Nephron progenitor cell (in vitro differentiated cells): ENCODE measurements at regions not wholly inside any gene's neighbourhood (a gene's known extent, or its start where the extent isn't known, plus 50 kb on each side); places are given as distances from the start of the nearest gene placed in this dataset.

Source experiments
- DNase-seq: peaks from one replicate; pipeline ENCODE4 v3.0.0; 2021
- H3K27ac Mint-ChIP-seq: 2 replicates; pipeline ENCODE4 v1.8.0; 2021; ENCODE audit warnings: mild to moderate bottlenecking, moderate library complexity, mixed read lengths
- H3K27me3 Mint-ChIP-seq: 2 replicates; pipeline ENCODE4 v1.8.0; 2021; ENCODE audit warnings: mild to moderate bottlenecking, low read depth, mixed read lengths; ENCODE audit not compliant: poor library complexity
- H3K36me3 Mint-ChIP-seq: 2 replicates; pipeline ENCODE4 v1.8.0; 2021; ENCODE audit warnings: low read depth, mixed read lengths
- H3K4me1 Mint-ChIP-seq: 2 replicates; pipeline ENCODE4 v1.8.0; 2021; ENCODE audit warnings: mixed read lengths
- H3K4me3 Mint-ChIP-seq: 2 replicates; pipeline ENCODE4 v1.8.0; 2021; ENCODE audit warnings: mild to moderate bottlenecking, moderate library complexity, mixed read lengths
- H3K9me3 Mint-ChIP-seq: 2 replicates; pipeline ENCODE4 v1.8.0; 2021; ENCODE audit warnings: mild to moderate bottlenecking, moderate library complexity, mixed read lengths
- TF ChIP-seq, protein P1 (sequence below): fragments of 200-600 bp; sonication (generic); IDR thresholded peaks from 2 replicates; pipeline ENCODE4 v1.5.0; 2021; ENCODE audit warnings: antibody characterized with exemption

DNA sequence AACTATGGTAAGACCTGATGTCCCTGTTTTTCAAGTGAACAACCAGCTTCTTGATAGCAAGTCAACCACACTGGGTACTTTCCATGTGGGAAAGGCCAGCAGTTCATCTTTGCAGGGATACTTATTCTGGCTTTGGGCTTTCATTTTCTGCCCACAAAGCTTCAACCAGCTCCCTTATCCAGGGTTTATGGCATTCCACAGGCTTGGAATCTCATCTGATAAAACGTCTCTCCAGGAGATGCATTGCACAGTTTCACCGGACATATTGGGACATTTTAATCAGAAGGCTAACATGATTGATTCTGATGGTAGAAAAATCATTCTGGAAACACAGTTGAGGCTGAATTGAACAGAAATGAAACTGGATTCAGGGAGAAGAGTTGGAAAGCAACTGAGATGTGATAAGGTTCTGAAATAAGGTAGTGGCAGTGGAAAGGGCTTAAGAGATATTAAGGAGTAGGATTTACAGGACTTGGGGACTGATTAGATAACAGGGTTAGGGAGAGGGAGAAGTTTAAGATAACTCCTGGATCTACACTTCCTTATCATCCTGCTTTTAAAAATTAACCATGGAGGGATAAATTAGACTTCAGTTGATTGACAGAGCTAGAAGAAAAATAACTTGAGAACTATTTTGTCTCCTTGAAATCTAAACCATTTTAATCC is 195.8 kb upstream of the FBXL7 start:
- Mint-ChIP-seq H3K4me1 (no peaks in the 10 kb centered on the region), H3K27ac (no peak overlapping the region), H3K9me3 (no peaks in the 10 kb centered on the region), H3K36me3 (no peaks in the 10 kb centered on the region), H3K27me3 (peaks cover 8% of the 10 kb centered on the region), H3K4me3 (no peak overlapping the region)
- TF ChIP-seq, protein P1, sequence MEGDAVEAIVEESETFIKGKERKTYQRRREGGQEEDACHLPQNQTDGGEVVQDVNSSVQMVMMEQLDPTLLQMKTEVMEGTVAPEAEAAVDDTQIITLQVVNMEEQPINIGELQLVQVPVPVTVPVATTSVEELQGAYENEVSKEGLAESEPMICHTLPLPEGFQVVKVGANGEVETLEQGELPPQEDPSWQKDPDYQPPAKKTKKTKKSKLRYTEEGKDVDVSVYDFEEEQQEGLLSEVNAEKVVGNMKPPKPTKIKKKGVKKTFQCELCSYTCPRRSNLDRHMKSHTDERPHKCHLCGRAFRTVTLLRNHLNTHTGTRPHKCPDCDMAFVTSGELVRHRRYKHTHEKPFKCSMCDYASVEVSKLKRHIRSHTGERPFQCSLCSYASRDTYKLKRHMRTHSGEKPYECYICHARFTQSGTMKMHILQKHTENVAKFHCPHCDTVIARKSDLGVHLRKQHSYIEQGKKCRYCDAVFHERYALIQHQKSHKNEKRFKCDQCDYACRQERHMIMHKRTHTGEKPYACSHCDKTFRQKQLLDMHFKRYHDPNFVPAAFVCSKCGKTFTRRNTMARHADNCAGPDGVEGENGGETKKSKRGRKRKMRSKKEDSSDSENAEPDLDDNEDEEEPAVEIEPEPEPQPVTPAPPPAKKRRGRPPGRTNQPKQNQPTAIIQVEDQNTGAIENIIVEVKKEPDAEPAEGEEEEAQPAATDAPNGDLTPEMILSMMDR: no peak
- no peak for DNase-seq

GRCh38 chr5:15300141-15300540 is 199.8 kb upstream of the FBXL7 start:
- Mint-ChIP-seq H3K4me1 (no peaks in the 10 kb centered on the region), H3K4me3 (no peak overlapping the region), H3K27ac (no peak overlapping the region), H3K9me3 (no peaks in the 10 kb centered on the region), H3K36me3 (no peaks in the 10 kb centered on the region), H3K27me3 (peaks cover 8% of the 10 kb centered on the region)
- TF ChIP-seq, protein P1: no peak
- no peak for DNase-seq

DNA sequence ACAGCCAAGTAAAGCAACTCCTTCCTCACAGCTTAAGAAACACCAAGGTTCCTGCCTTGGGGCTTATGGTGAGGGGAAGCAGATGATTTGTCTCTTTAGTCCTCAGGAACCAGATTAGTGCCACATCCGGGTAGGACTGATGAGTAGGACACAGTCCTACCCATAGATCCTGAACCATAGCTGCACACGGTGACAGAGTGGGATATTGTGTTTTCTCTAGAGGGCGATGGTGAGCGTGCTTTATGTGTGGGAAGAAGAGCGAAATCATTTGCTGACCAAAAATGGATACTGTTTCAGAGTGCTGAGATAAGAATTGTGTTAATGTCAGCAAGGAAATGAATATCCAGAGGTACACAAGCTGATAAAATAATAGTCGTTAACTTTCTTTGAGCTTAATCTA is 209.0 kb upstream of the FBXL7 start:
- Mint-ChIP-seq H3K27me3 (peaks cover 8% of the 10 kb centered on the region), H3K4me3 (no peak overlapping the region), H3K9me3 (peaks cover 30% of the 10 kb centered on the region), H3K27ac (no peak overlapping the region), H3K4me1 (peaks cover 7% of the 10 kb centered on the region), H3K36me3 (no peaks in the 10 kb centered on the region)
- DNase-seq: no peak
- TF ChIP-seq, protein P1: no peak

DNA sequence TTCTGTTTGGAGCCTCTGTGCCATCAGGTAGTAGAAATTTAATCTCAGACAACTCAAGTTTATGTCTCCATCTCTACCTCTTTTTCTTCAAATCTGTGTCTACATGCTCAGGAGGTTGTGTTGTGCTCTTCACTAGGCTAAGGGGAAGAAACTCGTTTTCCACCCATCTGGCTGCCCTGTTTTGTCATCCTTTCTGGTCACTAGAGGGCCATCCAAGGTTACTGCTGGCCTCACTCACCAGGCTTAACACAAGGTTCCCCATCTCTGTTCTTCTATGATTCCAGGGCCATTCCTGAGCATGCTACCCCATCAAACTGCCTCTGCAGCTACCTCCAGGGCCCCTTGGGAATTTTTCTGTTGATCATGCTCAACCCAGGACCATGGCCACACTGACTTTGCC is 213.3 kb upstream of the FBXL7 start:
- no peak overlapping the region for H3K4me3 Mint-ChIP-seq
- peaks cover 5% of the 10 kb centered on the region for H3K27me3 Mint-ChIP-seq
- H3K27ac Mint-ChIP-seq: no peak overlapping the region
- H3K36me3 Mint-ChIP-seq: no peaks in the 10 kb centered on the region
- no peak for DNase-seq
- TF ChIP-seq, protein P1: no peak
- H3K9me3 Mint-ChIP-seq: peaks cover 9% of the 10 kb centered on the region
- H3K4me1 Mint-ChIP-seq: peaks cover 7% of the 10 kb centered on the region

DNA sequence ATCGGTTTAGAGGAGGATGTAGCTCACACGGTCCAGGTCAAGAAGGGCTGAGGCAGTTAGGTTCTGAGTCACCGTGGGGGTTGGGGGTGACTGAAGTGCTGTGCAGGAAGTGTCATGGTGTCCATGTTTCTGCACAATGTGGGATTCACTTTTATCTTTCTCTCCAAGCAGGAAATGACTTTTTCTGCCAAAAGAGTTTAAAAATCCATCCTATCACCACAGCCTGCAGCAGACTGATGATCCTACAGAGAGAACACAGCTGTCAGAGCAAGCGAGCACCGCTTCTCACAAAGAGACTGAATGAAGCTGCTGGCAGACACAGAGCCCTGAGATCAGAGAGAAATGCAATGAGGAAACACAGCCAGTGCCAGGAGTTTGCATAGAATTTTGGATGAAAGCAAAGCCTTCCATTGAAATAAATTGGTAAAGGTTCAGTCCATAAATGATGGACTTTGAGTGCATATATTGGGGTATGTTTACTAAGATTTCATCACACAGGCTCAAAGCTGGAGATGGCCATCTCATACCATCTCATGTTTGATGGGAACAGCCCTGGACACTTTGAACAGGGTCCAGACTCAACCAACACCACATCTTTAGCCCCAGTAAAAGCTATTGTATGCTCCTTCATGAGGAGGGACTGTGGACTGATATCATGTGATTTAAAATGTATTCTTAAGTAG is 213.9 kb upstream of the FBXL7 start:
- H3K36me3 Mint-ChIP-seq: no peaks in the 10 kb centered on the region
- no peak for DNase-seq
- peaks cover 7% of the 10 kb centered on the region for H3K4me1 Mint-ChIP-seq
- H3K27ac Mint-ChIP-seq: no peak overlapping the region
- no peak overlapping the region for H3K4me3 Mint-ChIP-seq
- TF ChIP-seq, protein P1: no peak
- peaks cover 5% of the 10 kb centered on the region for H3K27me3 Mint-ChIP-seq
- H3K9me3 Mint-ChIP-seq: peaks cover 3% of the 10 kb centered on the region

GRCh38 chr5:15284706-15285105 is 215.3 kb upstream of the FBXL7 start:
- Mint-ChIP-seq H3K27ac (no peak overlapping the region), H3K27me3 (peaks cover 5% of the 10 kb centered on the region), H3K4me3 (no peak overlapping the region), H3K4me1 (peaks cover 7% of the 10 kb centered on the region), H3K36me3 (no peaks in the 10 kb centered on the region), H3K9me3 (no peaks in the 10 kb centered on the region)
- TF ChIP-seq, protein P1: no peak
- no peak for DNase-seq
